IMR-90 (cell line): ENCODE measurements at regions not wholly inside any gene's neighbourhood (a gene's known extent, or its start where the extent isn't known, plus 50 kb on each side); places are given as distances from the start of the nearest gene placed in this dataset.

ENCODE experiments used
- ATAC-seq: fragments of 200-7000 bp; cut with Tn5 transposase; 2 replicates; pipeline ENCODE4 v1.9.1; 2020; ENCODE audit warnings: low read depth, mild to moderate bottlenecking, moderate library complexity
- BruUV-seq: library from RNA; stranded (reverse); fragments of 400-500 nt; replicated peaks from 2 replicates; lab custom pipeline; 2021; lab: Mats Ljungman, UMichigan
- CTCF ChIA-PET: fragments of 300-600 bp; formaldehyde crosslinking; extraction: SDS; loops from one replicate; lab custom pipeline; 2021; ENCODE audit warnings: antibody characterized with exemption; lab: Yijun Ruan, JAX
- POLR2A ChIA-PET: fragments of 300-600 bp; sonication (Branson Sonifier 250); formaldehyde crosslinking; loops from one replicate; lab custom pipeline; 2022; ENCODE audit warnings: antibody characterized with exemption; ENCODE audit not compliant: unreplicated experiment; lab: Charles Lee
- DNase-seq: peaks from one replicate; pipeline ENCODE4 v3.0.0; 2013
- H2AFZ ChIP-seq: replicated peaks from 2 replicates; pipeline ENCODE3; 2013; ENCODE audit warnings: low read length, mild to moderate bottlenecking; ENCODE audit not compliant: poor library complexity
- H2AK5ac ChIP-seq: 2 replicates; pipeline ENCODE4 v1.6.1; 2013; ENCODE audit warnings: low read depth, low read length, inconsistent platforms
- H2AK9ac ChIP-seq: replicated peaks from 2 replicates; pipeline ENCODE3; 2013; ENCODE audit warnings: mild to moderate bottlenecking, low read depth, low read length, moderate library complexity; ENCODE audit not compliant: poor library complexity
- H2BK120ac ChIP-seq: 2 replicates; pipeline ENCODE4 v1.6.1; 2013; ENCODE audit warnings: low read depth, low read length, inconsistent platforms
- H2BK15ac ChIP-seq: 3 replicates; pipeline ENCODE4 v1.6.1; 2013; ENCODE audit warnings: low read depth, low read length, inconsistent platforms
- H2BK20ac ChIP-seq: 2 replicates; pipeline ENCODE4 v1.6.1; 2013; ENCODE audit warnings: low read depth, mild to moderate bottlenecking, inconsistent platforms, low read length, moderate library complexity
- H2BK5ac ChIP-seq: 2 replicates; pipeline ENCODE4 v1.6.1; 2013; ENCODE audit warnings: mild to moderate bottlenecking, low read depth, low read length, inconsistent platforms; ENCODE audit not compliant: poor library complexity, severe bottlenecking
- H3K14ac ChIP-seq: replicated peaks from 2 replicates; pipeline ENCODE4 v1.6.1; 2013; ENCODE audit warnings: low read depth, low read length, inconsistent platforms
- H3K18ac ChIP-seq: 2 replicates; pipeline ENCODE4 v1.6.1; 2013; ENCODE audit warnings: low read depth, low read length, control low read depth
- H3K23ac ChIP-seq: 2 replicates; pipeline ENCODE4 v1.6.1; 2013; ENCODE audit warnings: low read depth, low read length, inconsistent platforms
- H3K27ac ChIP-seq: 2 replicates; pipeline ENCODE4 v1.5.1; 2013; ENCODE audit warnings: mild to moderate bottlenecking, control low read depth, low read length; ENCODE audit not compliant: insufficient read depth
- H3K27me3 ChIP-seq: 2 replicates; pipeline ENCODE4 v1.6.1; 2013; ENCODE audit warnings: low read length; ENCODE audit not compliant: control insufficient read depth, insufficient read depth
- H3K36me3 ChIP-seq: 2 replicates; pipeline ENCODE4 v1.6.1; 2013; ENCODE audit warnings: low read length, mixed read lengths; ENCODE audit not compliant: control insufficient read depth, insufficient read depth
- H3K4ac ChIP-seq: 2 replicates; pipeline ENCODE4 v1.6.1; 2013; ENCODE audit warnings: low read depth, low read length, inconsistent platforms
- H3K4me1 ChIP-seq: 2 replicates; pipeline ENCODE4 v1.6.1; 2013; ENCODE audit warnings: low read length, mixed read lengths; ENCODE audit not compliant: control insufficient read depth, insufficient read depth
- H3K4me2 ChIP-seq: 2 replicates; pipeline ENCODE4 v1.6.1; 2013; ENCODE audit warnings: low read depth, mild to moderate bottlenecking, control low read depth, low read length, moderate library complexity
- H3K4me3 ChIP-seq: 2 replicates; pipeline ENCODE4 v1.5.1; 2013; ENCODE audit warnings: low read depth, mild to moderate bottlenecking, control low read depth, low read length, moderate library complexity; ENCODE audit not compliant: insufficient read depth
- H3K56ac ChIP-seq: 2 replicates; pipeline ENCODE4 v1.6.1; 2013; ENCODE audit warnings: low read length, inconsistent platforms; ENCODE audit not compliant: insufficient read depth; ENCODE audit errors: extremely low read depth
- H3K79me1 ChIP-seq, 2 experiments: 2 replicates each; pipeline ENCODE4 v1.6.1; 2013; ENCODE audit warnings: low read length in 2 of 2, inconsistent platforms in 1 of 2, low read depth in 1 of 2
- H3K9ac ChIP-seq: 2 replicates; pipeline ENCODE4 v1.6.1; 2013; ENCODE audit warnings: low read depth, low read length, control low read depth
- H3K9me1 ChIP-seq: 2 replicates; pipeline ENCODE4 v1.6.1; 2013; ENCODE audit warnings: low read length, inconsistent platforms; ENCODE audit not compliant: insufficient read depth
- H3K9me3 ChIP-seq: 2 replicates; pipeline ENCODE4 v1.6.1; 2013; ENCODE audit warnings: low read length; ENCODE audit not compliant: control insufficient read depth, insufficient read depth
- H4K20me1 ChIP-seq: 2 replicates; pipeline ENCODE4 v1.6.1; 2013; ENCODE audit warnings: low read length, inconsistent platforms; ENCODE audit not compliant: insufficient read depth
- H4K5ac ChIP-seq: 2 replicates; pipeline ENCODE4 v1.6.1; 2013; ENCODE audit warnings: mild to moderate bottlenecking, low read depth, low read length, control low read depth
- H4K8ac ChIP-seq, 2 experiments: 2 replicates each; pipeline ENCODE4 v1.6.1; 2013; ENCODE audit warnings: low read depth in 2 of 2, low read length in 2 of 2, control low read depth in 1 of 2, inconsistent platforms in 1 of 2
- H4K91ac ChIP-seq: 2 replicates; pipeline ENCODE4 v1.6.1; 2013; ENCODE audit warnings: low read depth, low read length, inconsistent platforms; ENCODE audit not compliant: insufficient read depth
- BHLHE40 ChIP-seq: fragments of 150-350 bp; IDR thresholded peaks from 2 replicates; pipeline ENCODE4 v1.6.1; 2016; ENCODE audit warnings: mild to moderate bottlenecking, low read depth, low read length
- CEBPB ChIP-seq: IDR thresholded peaks from 2 replicates; pipeline ENCODE4 v1.6.1; 2012; ENCODE audit warnings: low read depth, low read length, improper control_type of control experiment
- CHD1 ChIP-seq: IDR thresholded peaks from 2 replicates; pipeline ENCODE4 v1.6.1; 2012; ENCODE audit warnings: low read depth, low read length, improper control_type of control experiment
- ELK1 ChIP-seq: fragments of 150-350 bp; IDR thresholded peaks from 2 replicates; pipeline ENCODE4 v1.6.1; 2016; ENCODE audit warnings: low read depth, mild to moderate bottlenecking, low read length, moderate library complexity, borderline replicate concordance
- FOS ChIP-seq: fragments of 150-350 bp; IDR thresholded peaks from 2 replicates; pipeline ENCODE4 v1.6.1; 2016; ENCODE audit warnings: low read depth, low read length
- MAFK ChIP-seq: IDR thresholded peaks from 2 replicates; pipeline ENCODE4 v1.6.1; 2012; ENCODE audit warnings: low read depth, low read length, improper control_type of control experiment
- MAZ ChIP-seq: IDR thresholded peaks from 2 replicates; pipeline ENCODE4 v1.6.1; 2012; ENCODE audit warnings: low read depth, mild to moderate bottlenecking, low read length, improper control_type of control experiment, moderate library complexity, borderline replicate concordance
- MXI1 ChIP-seq: IDR thresholded peaks from 2 replicates; pipeline ENCODE4 v1.6.1; 2012; ENCODE audit warnings: low read depth, mild to moderate bottlenecking, low read length, moderate library complexity, borderline replicate concordance
- NFE2L2 ChIP-seq: fragments of 150-350 bp; IDR thresholded peaks from 2 replicates; pipeline ENCODE4 v1.6.1; 2016; ENCODE audit warnings: low read depth, mild to moderate bottlenecking, low read length
- POLR2A ChIP-seq: IDR thresholded peaks from 2 replicates; pipeline ENCODE4 v1.6.1; 2012; ENCODE audit warnings: mild to moderate bottlenecking, low read depth, low read length
- RAD21 ChIP-seq: IDR thresholded peaks from 2 replicates; pipeline ENCODE4 v1.6.1; 2012; ENCODE audit warnings: low read length, improper control_type of control experiment
- RCOR1 ChIP-seq: IDR thresholded peaks from 2 replicates; pipeline ENCODE4 v1.6.1; 2012; ENCODE audit warnings: mild to moderate bottlenecking, low read length, improper control_type of control experiment; ENCODE audit not compliant: insufficient replicate concordance
- RFX5 ChIP-seq: IDR thresholded peaks from 2 replicates; pipeline ENCODE4 v1.8.0; 2012; ENCODE audit warnings: low read depth, mild to moderate bottlenecking, low read length, moderate library complexity
- SMC3 ChIP-seq: fragments of 150-350 bp; IDR thresholded peaks from 2 replicates; pipeline ENCODE4 v1.6.1; 2016; ENCODE audit warnings: low read depth, mild to moderate bottlenecking, antibody characterized with exemption, low read length, moderate library complexity
- WGBS, 2 experiments: methylation state at CpG; one replicate each; pipeline versions ENCODE4 v1.1.5 to v1.1.7; 2013; ENCODE audit warnings: missing lambda C conversion rate in 2 of 2; ENCODE audit not compliant: insufficient read length in 1 of 2; ENCODE audit errors: extremely low coverage in 2 of 2; 5-methylcytosine and 5-hydroxymethylcytosine counted together
- dilution Hi-C: fragments of 300-500 bp; cut with HindIII; formaldehyde crosslinking; loops from one replicate; pipeline ENCODE4 v1.14.3; 2018; ENCODE audit warnings: low sequenced_read_pairs; ENCODE audit not compliant: unreplicated experiment
- in situ Hi-C: fragments of 300-500 bp; cut with MboI; formaldehyde crosslinking; loops from 3 replicates; pipeline ENCODE4 v1.14.3; 2019; ENCODE audit warnings: low sequenced_read_pairs, inconsistent platforms, mixed read lengths
- intact Hi-C: fragments of 100-400 bp; cut with micrococcal nuclease; formaldehyde crosslinking; loops from 2 replicates; pipeline ENCODE4 v1.10.0; 2022
- TF ChIP-seq, protein P1 (sequence below): conservative IDR thresholded peaks from 2 replicates; pipeline ENCODE4 v1.5.1; 2012; ENCODE audit warnings: mild to moderate bottlenecking, low read depth, low read length, improper control_type of control experiment
- TF ChIP-seq, protein P2 (sequence below): fragments of 150-350 bp; IDR thresholded peaks from 2 replicates; pipeline ENCODE4 v1.6.1; 2017; ENCODE audit warnings: mild to moderate bottlenecking, antibody characterized with exemption, low read length, low read depth

GRCh38 chr16:48999044-48999443 is 282.6 kb downstream of the CBLN1 start:
- no peak overlapping the region for H2AFZ ChIP-seq
- POLR2A ChIA-PET: interaction anchor here (0.6 kb wide), 1 partner anchor 16 kb away, joined by 3 read pairs; no protein-coding TSS in a partner anchor
- no peaks in the 10 kb centered on the region for H3K9me1 ChIP-seq
- no peak overlapping the region for H4K8ac ChIP-seq
- in situ Hi-C loops (no loop called here), dilution Hi-C loops (no loop called here), intact Hi-C loops (no loop called here)
- H3K18ac ChIP-seq: no peak overlapping the region
- no peak overlapping the region for H3K9ac ChIP-seq
- H2BK20ac ChIP-seq: no peak overlapping the region
- no peaks in the 10 kb centered on the region for H4K20me1 ChIP-seq
- TF ChIP-seq FOS (no peak), MAFK (no peak), SMC3 (no peak), MXI1 (no peak), NFE2L2 (no peak), ELK1 (no peak), POLR2A (no peak), RFX5 (no peak), CEBPB (no peak), RCOR1 (no peak), CHD1 (no peak), MAZ (no peak), RAD21 (no peak), BHLHE40 (no peak)
- TF ChIP-seq, protein P1, sequence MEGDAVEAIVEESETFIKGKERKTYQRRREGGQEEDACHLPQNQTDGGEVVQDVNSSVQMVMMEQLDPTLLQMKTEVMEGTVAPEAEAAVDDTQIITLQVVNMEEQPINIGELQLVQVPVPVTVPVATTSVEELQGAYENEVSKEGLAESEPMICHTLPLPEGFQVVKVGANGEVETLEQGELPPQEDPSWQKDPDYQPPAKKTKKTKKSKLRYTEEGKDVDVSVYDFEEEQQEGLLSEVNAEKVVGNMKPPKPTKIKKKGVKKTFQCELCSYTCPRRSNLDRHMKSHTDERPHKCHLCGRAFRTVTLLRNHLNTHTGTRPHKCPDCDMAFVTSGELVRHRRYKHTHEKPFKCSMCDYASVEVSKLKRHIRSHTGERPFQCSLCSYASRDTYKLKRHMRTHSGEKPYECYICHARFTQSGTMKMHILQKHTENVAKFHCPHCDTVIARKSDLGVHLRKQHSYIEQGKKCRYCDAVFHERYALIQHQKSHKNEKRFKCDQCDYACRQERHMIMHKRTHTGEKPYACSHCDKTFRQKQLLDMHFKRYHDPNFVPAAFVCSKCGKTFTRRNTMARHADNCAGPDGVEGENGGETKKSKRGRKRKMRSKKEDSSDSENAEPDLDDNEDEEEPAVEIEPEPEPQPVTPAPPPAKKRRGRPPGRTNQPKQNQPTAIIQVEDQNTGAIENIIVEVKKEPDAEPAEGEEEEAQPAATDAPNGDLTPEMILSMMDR: no peak
- TF ChIP-seq, protein P2, sequence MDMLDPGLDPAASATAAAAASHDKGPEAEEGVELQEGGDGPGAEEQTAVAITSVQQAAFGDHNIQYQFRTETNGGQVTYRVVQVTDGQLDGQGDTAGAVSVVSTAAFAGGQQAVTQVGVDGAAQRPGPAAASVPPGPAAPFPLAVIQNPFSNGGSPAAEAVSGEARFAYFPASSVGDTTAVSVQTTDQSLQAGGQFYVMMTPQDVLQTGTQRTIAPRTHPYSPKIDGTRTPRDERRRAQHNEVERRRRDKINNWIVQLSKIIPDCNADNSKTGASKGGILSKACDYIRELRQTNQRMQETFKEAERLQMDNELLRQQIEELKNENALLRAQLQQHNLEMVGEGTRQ: no peak
- H3K14ac ChIP-seq: no peak overlapping the region
- H2AK9ac ChIP-seq: no peak overlapping the region
- no peak overlapping the region for H3K4me2 ChIP-seq
- peaks cover 14% of the 10 kb centered on the region for H3K27me3 ChIP-seq
- H2AK5ac ChIP-seq: no peak overlapping the region
- no TSS peak for BruUV-seq
- ATAC-seq (no peak; the same call in 1 of the 2 replicates), DNase-seq (no peak)
- H3K4ac ChIP-seq: no peak overlapping the region
- no peaks in the 10 kb centered on the region for H3K9me3 ChIP-seq
- no peak overlapping the region for H3K56ac ChIP-seq
- no peaks in the 10 kb centered on the region for H3K36me3 ChIP-seq
- H3K4me1 ChIP-seq: no peaks in the 10 kb centered on the region
- CTCF ChIA-PET: no interaction called here
- H3K23ac ChIP-seq: no peak overlapping the region
- H4K5ac ChIP-seq: no peak overlapping the region
- WGBS, 2 experiments: no CpG with 5 or more reads among the region's 6 CpGs
- no peaks in the 10 kb centered on the region for H3K79me1 ChIP-seq
- no peak overlapping the region for H3K4me3 ChIP-seq
- no peak overlapping the region for H2BK5ac ChIP-seq
- no peak overlapping the region for H3K27ac ChIP-seq
- no peak overlapping the region for H2BK15ac ChIP-seq
- no peak overlapping the region for H2BK120ac ChIP-seq
- no peak overlapping the region for H4K91ac ChIP-seq
